ENCODE measurements at regions not wholly inside any gene's neighbourhood (a gene's known extent, or its start where the extent isn't known, plus 50 kb on each side); places are given as distances from the start of the nearest gene placed in this dataset.

DNA sequence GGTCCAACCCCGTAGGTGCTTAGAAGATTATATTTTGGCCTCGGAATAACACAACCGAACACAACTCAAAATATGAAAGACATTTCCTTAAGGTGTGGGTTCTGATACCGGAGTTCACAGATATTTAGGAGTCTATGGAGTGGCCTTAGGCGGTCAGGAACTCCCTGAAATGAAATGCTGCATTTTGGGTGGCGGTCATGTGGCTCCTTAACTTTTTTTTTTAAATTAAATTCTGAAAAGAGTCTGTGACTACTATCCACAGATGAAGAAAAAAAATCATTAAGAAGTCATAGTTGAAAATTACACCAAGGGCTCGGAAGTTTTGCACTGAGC lies 290.9 kb upstream of the NFE2L3 start:
- H3K27ac ChIP-seq: no peak overlapping the region
- no peaks in the 10 kb centered on the region for H3K36me3 ChIP-seq
- TF ChIP-seq POLR2A (IDR thresholded peaks at IDR 0.05) (no peak), CTCF (IDR thresholded peaks at IDR 0.05) (no peak), POLR2AphosphoS5 (IDR thresholded peaks at IDR 0.05) (no peak)
- H3K4me1 ChIP-seq: no peaks in the 10 kb centered on the region
- H3K4me3 ChIP-seq: no peak overlapping the region
- intact Hi-C loops (cut with DNase I; ENCODE audit: low total_unique reads): no loop called here
- peaks cover 0 to 100% of the 10 kb centered on the region in 2 donors for H3K27me3 ChIP-seq
- no peak for DNase-seq (ENCODE audit: low spot score in 2 of 2)
- peaks cover 3 to 14% of the 10 kb centered on the region in 2 donors for H3K9me3 ChIP-seq

DNA sequence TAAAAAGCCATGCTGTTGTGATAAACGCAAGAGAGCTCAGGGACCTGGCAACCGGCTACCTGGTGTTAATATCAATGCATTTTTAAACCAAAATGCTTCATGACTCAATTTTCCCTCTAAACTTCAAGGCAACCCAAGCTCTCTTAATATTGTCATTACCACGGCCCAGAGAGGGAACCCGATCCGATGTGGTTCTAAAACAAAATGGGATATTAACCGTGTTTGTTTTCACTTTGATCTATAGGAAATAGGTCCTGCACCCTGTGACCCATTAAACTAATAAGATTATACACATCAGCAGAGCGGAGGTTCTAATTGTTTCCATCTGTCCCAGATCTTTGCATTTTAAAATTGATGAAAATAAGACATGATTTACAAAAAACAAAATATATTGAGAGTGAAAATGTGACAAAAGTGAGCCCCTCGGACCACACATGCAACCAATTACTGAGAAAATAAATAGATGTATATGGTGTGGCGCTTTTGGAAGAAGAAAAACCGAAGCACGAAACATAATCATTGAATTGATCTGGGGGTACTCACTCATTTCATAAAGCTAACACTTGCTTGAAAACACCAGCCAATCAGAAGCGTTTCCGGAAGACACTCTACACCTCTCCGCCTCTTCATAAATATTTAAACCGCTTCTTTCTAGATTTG lies 290.3 kb upstream of the NFE2L3 start:
- TF ChIP-seq CTCF (IDR thresholded peaks at IDR 0.05) (no peak), POLR2A (IDR thresholded peaks at IDR 0.05) (no peak), POLR2AphosphoS5 (IDR thresholded peaks at IDR 0.05) (no peak)
- no peak overlapping the region for H3K27ac ChIP-seq
- peak overlapping the region; percentile 7 to 36 (median 8) for H3K4me3 ChIP-seq
- peaks cover 3 to 14% of the 10 kb centered on the region in 2 donors for H3K9me3 ChIP-seq
- DNase-seq (ENCODE audit: low spot score in 2 of 2): no peak
- no peaks in the 10 kb centered on the region for H3K4me1 ChIP-seq
- intact Hi-C loops (cut with DNase I; ENCODE audit: low total_unique reads): no loop called here
- no peaks in the 10 kb centered on the region for H3K36me3 ChIP-seq
- H3K27me3 ChIP-seq: peaks cover 0 to 100% of the 10 kb centered on the region in 2 donors

GRCh38 chr7:25862261-25863004 lies 289.6 kb upstream of the NFE2L3 start:
- H3K4me3 ChIP-seq: peak overlapping the region in 2 of 3 donors; percentile 8 to 36
- H3K4me1 ChIP-seq: no peaks in the 10 kb centered on the region
- peak in 1 of 3 donors; percentile 78 for TF ChIP-seq POLR2AphosphoS5 (IDR thresholded peaks at IDR 0.05)
- TF ChIP-seq POLR2A (IDR thresholded peaks at IDR 0.05): no peak
- TF ChIP-seq CTCF (IDR thresholded peaks at IDR 0.05): no peak
- H3K9me3 ChIP-seq: peaks cover 3 to 14% of the 10 kb centered on the region in 2 donors
- H3K27ac ChIP-seq: no peak overlapping the region
- DNase-seq (ENCODE audit: low spot score in 2 of 2): peak; percentile 84 to 91
- peaks cover 0 to 100% of the 10 kb centered on the region in 2 donors for H3K27me3 ChIP-seq
- intact Hi-C loops (cut with DNase I; ENCODE audit: low total_unique reads): no loop called here
- H3K36me3 ChIP-seq: no peaks in the 10 kb centered on the region

- Histone ChIP-seq H3K9me3 (peaks cover 3 to 14% of the 10 kb centered on the region in 2 donors), H3K4me1 (no peaks in the 10 kb centered on the region), H3K27me3 (peaks cover 0 to 100% of the 10 kb centered on the region in 2 donors), H3K36me3 (no peaks in the 10 kb centered on the region), H3K27ac (no peak overlapping the region), H3K4me3 (peak overlapping the region in 2 of 3 donors; percentile 8 to 36)
- TF ChIP-seq POLR2AphosphoS5 (IDR thresholded peaks at IDR 0.05) (no peak), CTCF (IDR thresholded peaks at IDR 0.05) (no peak), POLR2A (IDR thresholded peaks at IDR 0.05) (no peak)
- no peak for DNase-seq (ENCODE audit: low spot score in 2 of 2)
- intact Hi-C loops (cut with DNase I; ENCODE audit: low total_unique reads): no loop called here
Observed at GRCh38 chr7:25863005-25863728, 288.8 kb upstream of the NFE2L3 start.

GRCh38 chr7:25863729-25864110 lies 288.3 kb upstream of the NFE2L3 start:
- no peaks in the 10 kb centered on the region for H3K4me1 ChIP-seq
- intact Hi-C loops (cut with DNase I; ENCODE audit: low total_unique reads): no loop called here
- no peak for TF ChIP-seq POLR2A (IDR thresholded peaks at IDR 0.05)
- no peak for DNase-seq (ENCODE audit: low spot score in 2 of 2)
- peaks cover 3 to 14% of the 10 kb centered on the region in 2 donors for H3K9me3 ChIP-seq
- no peaks in the 10 kb centered on the region for H3K36me3 ChIP-seq
- H3K27ac ChIP-seq: no peak overlapping the region
- H3K27me3 ChIP-seq: peaks cover 0 to 100% of the 10 kb centered on the region in 2 donors
- no peak overlapping the region for H3K4me3 ChIP-seq

Measured in breast epithelium (tissue), 4 donors.